T-cell (primary cell): ENCODE measurements at regions not wholly inside any gene's neighbourhood (a gene's known extent, or its start where the extent isn't known, plus 50 kb on each side); places are given as distances from the start of the nearest gene placed in this dataset.

Experiments
- ATAC-seq, 4 experiments: fragments of 200-7000 bp in 3 of 4; fragments of 150-1000 bp in 1 of 4; cut with Tn5 transposase; replicated peaks in 1 of 4; 1 replicate in 3 of 4; 2 replicates in 1 of 4; pipeline ENCODE4 v1.10.0; 2021; ENCODE audit warnings: moderate library complexity in 3 of 4, mild to moderate bottlenecking in 2 of 4, moderate number of reproducible peaks in 1 of 4
- CTCF ChIA-PET, 2 donors: fragments of 300-600 bp; sonication (Branson Sonifier 250); formaldehyde crosslinking; loops; one replicate each; lab custom pipeline; 2022; ENCODE audit warnings: antibody characterized with exemption in 2 of 2; lab: Charles Lee
- POLR2A ChIA-PET, 2 donors: fragments of 300-600 bp; sonication (Branson Sonifier 250); formaldehyde crosslinking; loops; one replicate each; lab custom pipeline; 2022; ENCODE audit warnings: antibody characterized with exemption in 2 of 2; lab: Charles Lee
- DNase-seq, 35 experiments: peaks; one replicate each; pipeline versions ENCODE4 v3.0.0 to v3.0.0-alpha.2; 2013 to 2023
- H3K27ac ChIP-seq: one replicate; pipeline ENCODE4 v1.5.1; 2013; ENCODE audit warnings: low read length
- H3K27me3 ChIP-seq, 2 experiments: replicated peaks in 1 of 2; 1 replicate in 1 of 2; 2 replicates in 1 of 2; pipeline versions ENCODE4 v1.6.1 to v1.7.0; 2013; ENCODE audit warnings: low read length in 1 of 2, mixed read lengths in 1 of 2; ENCODE audit not compliant: control insufficient read depth in 2 of 2, insufficient read depth in 2 of 2; ENCODE audit errors: extremely low read depth in 1 of 2
- H3K36me3 ChIP-seq, 2 donors: 1 replicate in 1 of 2; 2 replicates in 1 of 2; pipeline versions ENCODE4 v1.6.1 to v1.7.0; 2013; ENCODE audit warnings: low read length in 1 of 2; ENCODE audit not compliant: control insufficient read depth in 2 of 2, insufficient read depth in 1 of 2; ENCODE audit errors: extremely low read depth in 1 of 2
- H3K4me1 ChIP-seq, 2 experiments: 1 replicate in 1 of 2; 2 replicates in 1 of 2; pipeline versions ENCODE4 v1.6.1 to v1.7.0; 2013; ENCODE audit warnings: low read length in 2 of 2, mixed read lengths in 1 of 2; ENCODE audit not compliant: insufficient read depth in 2 of 2, control insufficient read depth in 1 of 2; ENCODE audit errors: extremely low read depth in 1 of 2
- H3K4me3 ChIP-seq, 2 donors: 1 replicate in 1 of 2; 2 replicates in 1 of 2; pipeline versions ENCODE4 v1.5.1 to v1.7.0; 2013; ENCODE audit warnings: mild to moderate bottlenecking in 2 of 2, low read length in 1 of 2, moderate library complexity in 1 of 2; ENCODE audit not compliant: control insufficient read depth in 1 of 2; ENCODE audit errors: extremely low read depth in 1 of 2
- H3K9me3 ChIP-seq: 2 replicates; pipeline ENCODE4 v1.7.0; 2013
- H3K27ac Mint-ChIP-seq, 2 donors: one replicate each; pipeline ENCODE4 v1.8.0; 2020 to 2021; ENCODE audit warnings: mild to moderate bottlenecking in 2 of 2, mixed read lengths in 2 of 2
- H3K27me3 Mint-ChIP-seq, 2 donors: one replicate each; pipeline ENCODE4 v1.8.0; 2021 to 2022; ENCODE audit warnings: mixed read lengths in 2 of 2
- H3K36me3 Mint-ChIP-seq: one replicate; pipeline ENCODE4 v1.8.0; 2021; ENCODE audit warnings: mixed read lengths
- H3K4me1 Mint-ChIP-seq, 3 donors: one replicate each; pipeline ENCODE4 v1.8.0; 2020 to 2022; ENCODE audit warnings: mixed read lengths in 3 of 3, mild to moderate bottlenecking in 1 of 3
- H3K4me3 Mint-ChIP-seq, 3 donors: one replicate each; pipeline ENCODE4 v1.8.0; 2020 to 2022; ENCODE audit warnings: mild to moderate bottlenecking in 3 of 3, mixed read lengths in 3 of 3, moderate library complexity in 3 of 3
- H3K9me3 Mint-ChIP-seq, 3 donors: one replicate each; pipeline ENCODE4 v1.8.0; 2020 to 2022; ENCODE audit warnings: mixed read lengths in 3 of 3
- WGBS: methylation state at CpG from one replicate; pipeline ENCODE4 v1.1.5; 2013; ENCODE audit warnings: missing lambda C conversion rate; ENCODE audit not compliant: insufficient coverage; 5-methylcytosine and 5-hydroxymethylcytosine counted together

DNA sequence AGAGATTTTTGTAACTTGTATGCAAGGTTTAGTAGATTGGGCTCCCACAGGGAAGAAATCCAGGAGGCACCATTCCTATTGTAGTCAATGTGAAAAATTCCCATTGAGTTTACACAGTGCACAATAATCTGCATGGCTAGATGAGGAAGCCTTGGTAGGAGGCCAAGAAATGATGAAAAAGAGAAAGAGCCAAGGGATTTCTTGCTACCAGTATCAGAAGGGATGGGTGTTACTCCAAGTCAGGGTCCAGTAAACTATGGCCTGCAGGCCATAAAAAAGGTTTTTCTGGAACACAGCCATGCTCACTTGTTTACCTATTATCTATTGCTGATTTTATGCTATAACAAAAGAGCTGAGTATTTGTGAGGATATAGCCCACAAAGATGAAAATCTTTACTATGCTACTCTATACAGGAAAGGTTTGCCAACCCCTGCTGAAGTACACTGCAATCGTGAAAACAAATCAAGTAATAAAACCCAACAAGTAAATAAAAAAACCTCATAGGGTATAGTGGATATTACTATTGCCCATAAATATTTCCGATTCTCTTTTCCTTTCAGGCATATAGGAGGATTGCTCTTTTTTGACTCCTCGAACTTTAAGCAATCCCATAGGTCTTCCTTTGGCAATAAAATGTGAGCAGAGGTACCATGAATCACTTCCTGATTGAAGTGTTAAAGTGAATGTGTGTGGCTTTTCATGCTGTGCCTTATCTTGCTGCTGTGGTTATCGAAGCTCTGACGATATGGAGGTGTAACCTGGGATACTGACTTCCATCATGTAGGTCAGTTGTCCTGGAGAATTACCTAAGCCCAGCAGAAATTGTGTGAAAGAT, 256.3 kb upstream of the MAGI2 start:
- H3K27me3 Mint-ChIP-seq, result no peaks in the 10 kb centered on the region
- no peak overlapping the region for H3K27ac Mint-ChIP-seq
- DNase-seq (no peak), ATAC-seq (no peak)
- 50% methylated on average over 2 of the region's 5 CpGs for WGBS
- H3K4me1 ChIP-seq, result no peaks in the 10 kb centered on the region
- H3K27ac ChIP-seq, result no peak overlapping the region
- H3K9me3 Mint-ChIP-seq, result peaks cover 0 to 8% (median 2%) of the 10 kb centered on the region in 3 donors
- H3K4me3 ChIP-seq, result no peak overlapping the region
- no peaks in the 10 kb centered on the region for H3K36me3 Mint-ChIP-seq
- no peaks in the 10 kb centered on the region for H3K27me3 ChIP-seq
- ChIA-PET POLR2A (no interaction called here), CTCF (no interaction called here)
- H3K9me3 ChIP-seq, result no peaks in the 10 kb centered on the region
- H3K4me1 Mint-ChIP-seq, result no peaks in the 10 kb centered on the region
- no peaks in the 10 kb centered on the region for H3K36me3 ChIP-seq
- no peak overlapping the region for H3K4me3 Mint-ChIP-seq

DNA sequence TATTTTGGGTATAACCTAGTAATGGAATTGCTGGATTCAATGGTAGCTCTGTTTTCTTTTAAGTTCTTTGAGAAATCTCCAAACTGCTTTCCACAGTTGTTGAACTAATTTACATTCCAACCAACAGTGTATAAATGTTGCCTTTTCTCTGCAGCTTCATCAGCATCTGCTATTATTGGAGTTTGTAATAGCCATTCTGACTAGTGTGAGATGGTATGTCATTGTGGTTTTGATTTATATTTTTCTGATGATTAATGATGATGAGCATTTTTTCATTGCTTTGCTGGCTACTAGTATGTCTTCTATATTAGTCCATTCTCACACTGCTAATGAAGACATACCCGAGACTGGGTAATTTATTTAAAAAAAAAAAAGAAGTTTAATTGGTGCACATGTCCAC, 248.6 kb upstream of the MAGI2 start:
- no peaks in the 10 kb centered on the region for H3K4me1 Mint-ChIP-seq
- DNase-seq (no peak), ATAC-seq (no peak)
- H3K9me3 ChIP-seq, result no peaks in the 10 kb centered on the region
- POLR2A ChIA-PET, result no interaction called here
- no peaks in the 10 kb centered on the region for H3K4me1 ChIP-seq
- CTCF ChIA-PET, result interaction anchor here in 1 of 2 donors (0.6 kb wide), 1 partner anchor 1060 kb away, joined by 3 read pairs; no protein-coding TSS in a partner anchor
- no peak overlapping the region for H3K4me3 ChIP-seq
- H3K36me3 Mint-ChIP-seq, result no peaks in the 10 kb centered on the region
- H3K27me3 ChIP-seq, result no peaks in the 10 kb centered on the region
- no peaks in the 10 kb centered on the region for H3K27me3 Mint-ChIP-seq
- peaks cover 0 to 19% (median 6%) of the 10 kb centered on the region in 3 donors for H3K9me3 Mint-ChIP-seq
- no peaks in the 10 kb centered on the region for H3K36me3 ChIP-seq
- WGBS, result no CpG with 5 or more reads among the region's 1 CpG
- no peak overlapping the region for H3K27ac ChIP-seq
- H3K27ac Mint-ChIP-seq, result no peak overlapping the region
- no peak overlapping the region for H3K4me3 Mint-ChIP-seq

DNA sequence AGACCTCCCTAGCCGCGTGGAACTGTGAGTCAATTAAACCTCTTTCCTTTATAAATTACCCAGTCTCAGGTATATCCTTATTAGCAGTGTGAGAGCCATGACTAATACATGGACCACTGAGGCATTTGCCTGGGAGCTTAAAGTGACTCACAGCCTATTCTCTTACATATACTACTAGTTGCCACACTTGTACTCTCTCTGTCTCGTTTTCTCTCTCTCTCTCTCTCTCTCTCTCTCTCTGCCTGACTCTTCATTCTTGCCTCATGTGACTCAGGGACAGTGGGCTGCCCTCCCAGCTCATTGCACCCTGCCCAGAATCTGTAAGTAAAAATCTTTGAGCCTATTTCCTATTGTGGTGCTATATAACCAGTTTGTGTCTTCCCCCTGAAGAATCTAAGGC, 238.5 kb upstream of the MAGI2 start:
- Histone ChIP-seq H3K9me3 (no peaks in the 10 kb centered on the region), H3K27ac (no peak overlapping the region), H3K27me3 (no peaks in the 10 kb centered on the region), H3K36me3 (no peaks in the 10 kb centered on the region), H3K4me3 (no peak overlapping the region), H3K4me1 (no peaks in the 10 kb centered on the region)
- peaks cover 0 to 14% (median 3%) of the 10 kb centered on the region in 3 donors for H3K9me3 Mint-ChIP-seq
- ChIA-PET POLR2A (no interaction called here), CTCF (no interaction called here)
- no peak overlapping the region for H3K27ac Mint-ChIP-seq
- H3K27me3 Mint-ChIP-seq, result no peaks in the 10 kb centered on the region
- no peak for ATAC-seq
- WGBS, result 52% methylated on average over 3 of the region's 3 CpGs
- H3K4me1 Mint-ChIP-seq, result no peaks in the 10 kb centered on the region
- DNase-seq, result no peak
- H3K36me3 Mint-ChIP-seq, result no peaks in the 10 kb centered on the region
- no peak overlapping the region for H3K4me3 Mint-ChIP-seq

DNA sequence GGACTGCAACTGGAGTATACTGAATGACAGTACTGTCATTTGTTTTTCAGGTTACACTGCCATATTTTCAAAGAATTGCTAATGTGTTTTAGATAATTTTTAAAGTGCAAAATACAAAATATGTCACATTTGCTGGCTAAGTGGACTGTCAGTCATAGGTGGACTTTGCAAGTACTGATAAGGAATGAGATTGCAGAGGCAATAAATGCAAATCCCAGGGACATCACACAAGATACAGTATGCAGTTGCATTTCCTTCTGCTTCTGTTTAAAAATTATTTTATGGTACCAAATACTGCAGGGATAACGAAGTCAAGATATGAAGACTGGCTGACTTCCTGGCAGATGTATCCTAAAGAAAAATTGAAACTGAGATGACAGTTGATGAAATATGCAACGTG, 237.6 kb upstream of the MAGI2 start:
- DNase-seq (no peak), ATAC-seq (no peak)
- WGBS, result no CpG with 5 or more reads among the region's 2 CpGs
- Histone ChIP-seq H3K4me3 (no peak overlapping the region), H3K27ac (no peak overlapping the region), H3K36me3 (no peaks in the 10 kb centered on the region), H3K4me1 (no peaks in the 10 kb centered on the region), H3K9me3 (no peaks in the 10 kb centered on the region), H3K27me3 (no peaks in the 10 kb centered on the region)
- ChIA-PET CTCF (no interaction called here), POLR2A (no interaction called here)
- no peaks in the 10 kb centered on the region for H3K4me1 Mint-ChIP-seq
- no peaks in the 10 kb centered on the region for H3K27me3 Mint-ChIP-seq
- no peaks in the 10 kb centered on the region for H3K36me3 Mint-ChIP-seq
- H3K27ac Mint-ChIP-seq, result no peak overlapping the region
- H3K4me3 Mint-ChIP-seq, result no peak overlapping the region
- peaks cover 0 to 14% (median 3%) of the 10 kb centered on the region in 3 donors for H3K9me3 Mint-ChIP-seq

DNA sequence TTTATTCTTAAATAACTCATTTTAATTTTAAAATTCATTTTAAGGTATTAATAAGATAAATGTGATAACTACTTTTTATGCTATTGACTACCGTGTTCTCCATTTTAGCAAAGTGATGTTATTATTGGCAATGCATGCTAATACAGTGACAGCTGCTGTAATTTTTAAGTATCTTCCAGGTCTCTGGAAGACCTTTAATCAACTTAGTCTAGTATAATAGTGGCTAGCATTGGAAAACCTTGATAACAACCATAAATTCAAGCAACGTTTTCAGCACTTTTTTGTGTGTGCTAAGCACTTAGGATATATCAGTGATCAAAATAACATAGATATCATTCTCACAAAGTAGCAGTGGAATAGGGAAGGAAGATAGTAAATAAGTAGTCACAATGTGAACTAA, 230.9 kb upstream of the MAGI2 start:
- CTCF ChIA-PET, result no interaction called here
- WGBS, result 100% methylated on average over 1 of the region's 2 CpGs
- Mint-ChIP-seq H3K36me3 (no peaks in the 10 kb centered on the region), H3K9me3 (peaks cover 0 to 16% (median 6%) of the 10 kb centered on the region in 3 donors), H3K27me3 (peaks cover 0 to 6% of the 10 kb centered on the region in 2 donors), H3K4me1 (no peaks in the 10 kb centered on the region), H3K4me3 (no peak overlapping the region), H3K27ac (no peak overlapping the region)
- DNase-seq (no peak), ATAC-seq (no peak)
- Histone ChIP-seq H3K4me1 (no peaks in the 10 kb centered on the region), H3K27ac (no peak overlapping the region), H3K4me3 (no peak overlapping the region), H3K9me3 (no peaks in the 10 kb centered on the region), H3K36me3 (no peaks in the 10 kb centered on the region), H3K27me3 (no peaks in the 10 kb centered on the region)
- POLR2A ChIA-PET, result no interaction called here

DNA sequence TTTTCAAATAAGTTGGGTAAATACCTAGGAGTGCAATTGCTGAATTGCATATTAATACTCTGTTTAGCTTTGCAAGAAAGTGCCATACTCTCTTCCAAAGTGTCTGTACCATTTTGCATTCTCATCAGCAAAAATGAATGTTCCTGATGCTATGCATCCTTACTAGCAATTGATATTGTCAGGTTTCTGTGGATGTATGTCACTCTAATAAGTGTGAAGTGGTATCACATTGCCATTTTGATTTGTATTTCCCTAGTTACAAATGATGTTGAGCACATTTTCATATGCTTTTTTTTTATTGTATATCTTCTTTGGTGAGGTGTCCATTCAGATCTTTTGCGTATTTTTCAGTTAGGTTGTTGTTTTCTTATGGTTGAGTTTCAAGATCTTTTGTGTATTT, 230.4 kb upstream of the MAGI2 start:
- no peak overlapping the region for H3K27ac ChIP-seq
- no peaks in the 10 kb centered on the region for H3K27me3 ChIP-seq
- Mint-ChIP-seq H3K9me3 (peaks cover 0 to 16% (median 6%) of the 10 kb centered on the region in 3 donors), H3K4me3 (no peak overlapping the region), H3K27ac (no peak overlapping the region), H3K4me1 (no peaks in the 10 kb centered on the region), H3K36me3 (no peaks in the 10 kb centered on the region), H3K27me3 (peaks cover 0 to 6% of the 10 kb centered on the region in 2 donors)
- no peak for DNase-seq
- no CpG with 5 or more reads among the region's 1 CpG for WGBS
- no peak overlapping the region for H3K4me3 ChIP-seq
- no peaks in the 10 kb centered on the region for H3K36me3 ChIP-seq
- POLR2A ChIA-PET, result no interaction called here
- CTCF ChIA-PET, result no interaction called here
- H3K4me1 ChIP-seq, result no peaks in the 10 kb centered on the region
- H3K9me3 ChIP-seq, result no peaks in the 10 kb centered on the region
- no peak for ATAC-seq
